H1 (cell line): ENCODE measurements at regions not wholly inside any gene's neighbourhood (a gene's known extent, or its start where the extent isn't known, plus 50 kb on each side); places are given as distances from the start of the nearest gene placed in this dataset.
A peak's percentile ranks its signal among the peaks of the same experiment; 100 is the strongest.

Experiments
- BRCA1 ChIP-seq: IDR thresholded peaks from 2 replicates; pipeline ENCODE4 v1.6.1; 2012; ENCODE audit warnings: low read depth, low read length, improper control_type of control experiment
- CBX5 ChIP-seq: fragments of 300-800, 300-1000 bp; sonication (generic); IDR thresholded peaks from 2 replicates; pipeline ENCODE4 v1.7.1; 2016; ENCODE audit warnings: antibody characterized with exemption, low read length, low read depth
- CHD1 ChIP-seq: IDR thresholded peaks from 2 replicates; pipeline ENCODE4 v1.6.1; 2012; ENCODE audit warnings: low read depth, low read length, improper control_type of control experiment
- CTCF ChIP-seq, 3 experiments: IDR thresholded peaks; 1 replicate in 2 of 3; 2 replicates in 1 of 3; pipeline versions ENCODE4 v1.5.1 to v1.6.1; 2011; ENCODE audit warnings: low read length in 3 of 3, mild to moderate bottlenecking in 3 of 3, inconsistent platforms in 2 of 3, low read depth in 1 of 3, moderate library complexity in 1 of 3; ENCODE audit not compliant: insufficient read depth in 1 of 3; ENCODE audit errors: control extremely low read depth in 1 of 3
- HDAC6 ChIP-seq: IDR thresholded peaks from one replicate; pipeline ENCODE4 v1.7.1; 2012; ENCODE audit warnings: low read depth, mild to moderate bottlenecking, inconsistent platforms, low read length, moderate library complexity
- KDM5A ChIP-seq: fragments of 200-600 bp; IDR thresholded peaks from 2 replicates; pipeline ENCODE4 v1.7.1; 2012; ENCODE audit warnings: mild to moderate bottlenecking, low read length, inconsistent platforms, mixed read lengths
- NANOG ChIP-seq: IDR thresholded peaks from 2 replicates; pipeline ENCODE4 v1.6.1; 2011; ENCODE audit warnings: low read length, low read depth, mild to moderate bottlenecking, inconsistent platforms; ENCODE audit not compliant: insufficient read depth, poor library complexity, severe bottlenecking
- POLR2A ChIP-seq, 2 experiments: IDR thresholded peaks; 1 replicate in 1 of 2; 2 replicates in 1 of 2; pipeline ENCODE4 v1.6.1; 2011; ENCODE audit warnings: low read depth in 2 of 2, low read length in 2 of 2, mild to moderate bottlenecking in 2 of 2; ENCODE audit errors: control extremely low read depth in 1 of 2
- POLR2AphosphoS5 ChIP-seq: IDR thresholded peaks from 2 replicates; pipeline ENCODE4 v1.6.1; 2011; ENCODE audit warnings: low read depth, low read length
- SIX5 ChIP-seq: IDR thresholded peaks from 2 replicates; pipeline ENCODE4 v1.6.1; 2011; ENCODE audit warnings: mild to moderate bottlenecking, low read depth, low read length
- SP2 ChIP-seq: IDR thresholded peaks from 2 replicates; pipeline ENCODE4 v1.6.1; 2012; ENCODE audit warnings: mild to moderate bottlenecking, low read length, inconsistent platforms
- TEAD4 ChIP-seq: IDR thresholded peaks from 2 replicates; pipeline ENCODE4 v1.6.1; 2012; ENCODE audit warnings: low read depth, low read length, inconsistent platforms, mixed read lengths

GRCh38 chr6:155955038-155955437 lies 499.4 kb upstream of the NOX3 start:
- TF ChIP-seq CTCF (IDR thresholded peaks at IDR 0.05; ENCODE audit: control extremely low read depth in 1 of 3, insufficient read depth in 1 of 3, low read depth in 1 of 3, low read length in 3 of 3) = no peak
- TF ChIP-seq POLR2A (IDR thresholded peaks at IDR 0.05; ENCODE audit: control extremely low read depth in 1 of 2, low read depth in 2 of 2, low read length in 2 of 2) = 0 out of 3 replicates have a peak, but pooled peaks of 1 of the 2 experiments have one; percentile 50
- TF ChIP-seq CBX5 = no peak
- no peak for TF ChIP-seq CHD1
- no peak for TF ChIP-seq BRCA1
- 0 out of 2 replicates have a peak, but pooled peaks have one; percentile 20 for TF ChIP-seq TEAD4
- no peak for TF ChIP-seq NANOG
- TF ChIP-seq KDM5A = no peak
- no peak for TF ChIP-seq POLR2AphosphoS5
- no peak for TF ChIP-seq SP2
- no peak for TF ChIP-seq SIX5
- TF ChIP-seq HDAC6 = no peak
